ENCODE measurements at regions not wholly inside any gene's neighbourhood (a gene's known extent, or its start where the extent isn't known, plus 50 kb on each side); places are given as distances from the start of the nearest gene placed in this dataset.

GRCh38 chr18:78393086-78393862 is 586.3 kb upstream of the SALL3 start:
- no peak for DNase-seq

- no peak for DNase-seq
Observed at GRCh38 chr18:78396077-78396476, 583.5 kb upstream of the SALL3 start.

- no peak for DNase-seq
Observed at GRCh38 chr18:78396756-78397155, 582.9 kb upstream of the SALL3 start.

GRCh38 chr18:78399992-78400503 is 579.6 kb upstream of the SALL3 start:
- no peak for DNase-seq

GRCh38 chr18:78402440-78402839 is 577.2 kb upstream of the SALL3 start:
- DNase-seq, result no peak

- DNase-seq, result no peak
Observed at GRCh38 chr18:78402966-78403365, 576.7 kb upstream of the SALL3 start.

GRCh38 chr18:78403371-78403770 is 576.2 kb upstream of the SALL3 start:
- DNase-seq, result no peak

- DNase-seq, result no peak
Observed at GRCh38 chr18:78405763-78406162, 573.9 kb upstream of the SALL3 start.

- no peak for DNase-seq
Observed at GRCh38 chr18:78406743-78407465, 572.7 kb upstream of the SALL3 start.

GRCh38 chr18:78407466-78407844 is 572.2 kb upstream of the SALL3 start:
- no peak for DNase-seq

- no peak for DNase-seq
Observed at GRCh38 chr18:78408623-78409022, 571.0 kb upstream of the SALL3 start.

GRCh38 chr18:78410094-78410786 is 569.4 kb upstream of the SALL3 start:
- DNase-seq, result no peak

GRCh38 chr18:78411539-78411938 is 568.1 kb upstream of the SALL3 start:
- DNase-seq, result no peak

- no peak for DNase-seq
Observed at GRCh38 chr18:78414302-78414701, 565.3 kb upstream of the SALL3 start.

- DNase-seq, result no peak
Observed at GRCh38 chr18:78416853-78417252, 562.8 kb upstream of the SALL3 start.

GRCh38 chr18:78418379-78418778 is 561.2 kb upstream of the SALL3 start:
- no peak for DNase-seq

GRCh38 chr18:78419171-78419570 is 560.4 kb upstream of the SALL3 start:
- DNase-seq, result no peak

GRCh38 chr18:78420116-78420515 is 559.5 kb upstream of the SALL3 start:
- no peak for DNase-seq

- no peak for DNase-seq
Observed at GRCh38 chr18:78421392-78421791, 558.2 kb upstream of the SALL3 start.

GRCh38 chr18:78422336-78422735 is 557.3 kb upstream of the SALL3 start:
- DNase-seq, result no peak

GRCh38 chr18:78423811-78424210 is 555.8 kb upstream of the SALL3 start:
- DNase-seq, result no peak

- no peak for DNase-seq
Observed at GRCh38 chr18:78424403-78425018, 555.1 kb upstream of the SALL3 start.

- DNase-seq, result no peak
Observed at GRCh38 chr18:78425019-78425412, 554.6 kb upstream of the SALL3 start.
